Embryonic facial prominence (tissue), 1 donor: ENCODE measurements at regions not wholly inside any gene's neighbourhood (a gene's known extent, or its start where the extent isn't known, plus 50 kb on each side); places are given as distances from the start of the nearest gene placed in this dataset.

Source experiments
- DNase-seq: peaks from one replicate; pipeline ENCODE4 v3.0.0-alpha.2; 2016; ENCODE audit errors: extremely low spot score

- no peak for DNase-seq
Observed at GRCh38 chr7:81606078-81606863, 163.6 kb downstream of the HGF start.

- DNase-seq = no peak
Observed at GRCh38 chr7:81605493-81605892, 164.4 kb downstream of the HGF start.

GRCh38 chr7:81604808-81605174, 165.1 kb downstream of the HGF start:
- DNase-seq = no peak

- DNase-seq = no peak
Observed at GRCh38 chr7:81604075-81604807, 165.6 kb downstream of the HGF start.

- DNase-seq = no peak
Observed at GRCh38 chr7:81600608-81601007, 169.2 kb downstream of the HGF start.

GRCh38 chr7:81598951-81599350, 170.9 kb downstream of the HGF start:
- no peak for DNase-seq

- DNase-seq = no peak
Observed at GRCh38 chr7:81594767-81595166, 175.1 kb downstream of the HGF start.

- DNase-seq = peak; percentile 10
Observed at GRCh38 chr7:81590131-81590530, 179.7 kb downstream of the HGF start.

- DNase-seq = no peak
Observed at GRCh38 chr7:81584667-81585066, 185.2 kb downstream of the HGF start.

- no peak for DNase-seq
Observed at GRCh38 chr7:81583882-81584533, 185.8 kb downstream of the HGF start.

- DNase-seq = no peak
Observed at GRCh38 chr7:81583090-81583489, 186.8 kb downstream of the HGF start.

- no peak for DNase-seq
Observed at GRCh38 chr7:81577642-81578340, 192.1 kb downstream of the HGF start.

- DNase-seq = no peak
Observed at GRCh38 chr7:81574723-81575326, 195.0 kb downstream of the HGF start.

- no peak for DNase-seq
Observed at GRCh38 chr7:81573932-81574331, 195.9 kb downstream of the HGF start.

- no peak for DNase-seq
Observed at GRCh38 chr7:81573128-81573527, 196.7 kb downstream of the HGF start.

GRCh38 chr7:81562581-81562980, 207.3 kb downstream of the HGF start:
- no peak for DNase-seq

GRCh38 chr7:81560708-81561107, 209.1 kb downstream of the HGF start:
- no peak for DNase-seq

GRCh38 chr7:81549484-81550016, 220.3 kb downstream of the HGF start:
- no peak for DNase-seq

GRCh38 chr7:81534996-81535395, 234.9 kb downstream of the HGF start:
- no peak for DNase-seq

GRCh38 chr7:81534446-81534845, 235.4 kb downstream of the HGF start:
- no peak for DNase-seq

- no peak for DNase-seq
Observed at GRCh38 chr7:81533931-81534330, 235.9 kb downstream of the HGF start.

- DNase-seq = no peak
Observed at GRCh38 chr7:81533426-81533825, 236.4 kb downstream of the HGF start.
